ENCODE measurements at regions not wholly inside any gene's neighbourhood (a gene's known extent, or its start where the extent isn't known, plus 50 kb on each side); places are given as distances from the start of the nearest gene placed in this dataset.
A peak's percentile ranks its signal among the peaks of the same experiment; 100 is the strongest.

DNA sequence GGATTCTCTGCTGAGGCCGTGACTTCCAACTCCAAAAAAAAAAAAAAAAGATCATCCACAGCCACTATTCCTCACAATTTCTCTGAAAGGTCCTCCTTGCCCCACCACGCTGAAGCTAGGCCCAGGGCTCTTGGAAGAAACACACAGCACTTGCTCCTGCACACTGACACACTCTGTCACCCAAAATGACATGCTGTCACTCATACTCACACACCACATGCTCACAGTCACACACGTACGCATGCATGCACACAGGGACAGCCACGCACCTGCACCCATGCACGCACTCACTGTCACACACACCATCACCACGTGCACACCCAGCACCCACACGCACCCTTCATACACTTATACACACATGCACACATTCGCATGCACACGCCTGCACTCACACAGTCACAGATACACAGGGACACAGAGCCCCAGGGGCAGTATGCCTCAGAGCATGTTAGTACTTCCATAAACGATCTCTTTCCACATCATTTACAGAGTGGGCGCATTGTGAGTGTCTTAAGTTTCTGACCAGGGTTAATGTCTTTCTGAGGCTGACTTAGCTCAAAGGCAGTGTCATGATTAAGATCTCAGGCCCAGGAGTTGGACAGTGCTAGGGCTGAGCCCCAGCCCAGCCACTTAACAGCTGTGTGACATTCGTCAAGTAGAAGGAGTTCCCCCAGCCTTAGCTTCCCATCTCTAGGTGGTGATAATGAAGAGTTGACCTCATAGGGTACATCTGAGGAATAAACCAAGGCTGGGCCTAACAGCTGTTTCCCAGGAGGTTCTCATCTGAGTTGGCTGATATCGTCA is 93.4 kb downstream of the GLI2 start:
- no peak for DNase-seq

GRCh38 chr2:120829633-120830025 is 94.0 kb downstream of the GLI2 start:
- DNase-seq: no peak

DNA sequence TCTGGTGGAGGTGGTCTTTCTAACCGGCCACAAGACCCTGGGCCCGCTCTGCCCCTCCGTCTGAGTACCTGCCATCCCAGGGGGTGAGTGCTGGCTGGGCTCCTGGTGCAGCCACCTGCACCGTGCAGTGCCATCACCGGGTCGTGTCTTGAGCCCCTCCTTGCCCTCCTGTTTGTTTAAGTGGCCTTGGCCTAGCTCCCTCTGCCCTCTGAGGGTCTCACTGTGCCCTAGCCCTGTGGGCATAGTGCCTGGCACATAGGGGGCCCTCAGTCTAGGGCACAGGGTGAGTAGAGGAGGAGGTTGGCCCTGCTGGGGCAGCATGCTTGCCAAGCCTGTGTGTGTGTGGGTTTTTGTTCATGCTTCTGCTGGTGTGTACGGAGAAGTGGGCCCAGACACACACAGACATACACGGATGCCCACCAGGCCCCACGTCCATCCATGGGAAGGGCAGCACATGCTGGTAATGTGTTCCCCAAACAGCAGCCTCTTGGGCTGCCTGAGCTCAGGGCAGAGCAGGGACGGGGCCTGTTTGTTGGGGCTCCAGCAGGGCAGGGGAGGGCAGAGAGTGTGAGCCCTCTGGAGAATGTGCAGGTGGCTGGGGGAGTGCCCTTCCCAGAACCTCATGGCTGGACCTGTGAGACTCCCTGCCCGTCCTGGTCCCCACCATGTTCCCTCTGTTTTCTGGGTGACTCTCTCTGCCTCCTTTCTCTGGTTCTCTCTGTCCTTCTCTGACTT is 94.6 kb downstream of the GLI2 start:
- no peak for DNase-seq

DNA sequence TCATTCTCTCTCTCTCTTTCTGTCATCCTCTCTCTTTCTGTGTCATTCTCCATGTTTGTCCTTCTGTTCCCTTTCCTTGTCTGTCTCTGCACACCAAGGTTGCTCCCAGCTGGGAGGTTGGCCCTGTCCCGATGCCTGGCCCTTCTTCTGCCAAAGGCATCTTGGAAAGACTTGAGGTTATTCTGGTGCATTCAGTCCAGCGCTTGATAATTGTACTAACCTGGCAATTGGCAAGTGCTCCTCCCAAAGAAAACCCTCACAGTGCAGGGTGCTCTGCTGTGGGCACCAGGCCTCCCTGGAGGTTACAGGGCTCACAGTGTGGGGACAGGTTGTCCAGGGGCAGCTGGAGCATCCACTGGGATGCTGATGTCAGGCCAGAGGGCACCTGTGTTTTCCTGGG is 95.4 kb downstream of the GLI2 start:
- DNase-seq: no peak

DNA sequence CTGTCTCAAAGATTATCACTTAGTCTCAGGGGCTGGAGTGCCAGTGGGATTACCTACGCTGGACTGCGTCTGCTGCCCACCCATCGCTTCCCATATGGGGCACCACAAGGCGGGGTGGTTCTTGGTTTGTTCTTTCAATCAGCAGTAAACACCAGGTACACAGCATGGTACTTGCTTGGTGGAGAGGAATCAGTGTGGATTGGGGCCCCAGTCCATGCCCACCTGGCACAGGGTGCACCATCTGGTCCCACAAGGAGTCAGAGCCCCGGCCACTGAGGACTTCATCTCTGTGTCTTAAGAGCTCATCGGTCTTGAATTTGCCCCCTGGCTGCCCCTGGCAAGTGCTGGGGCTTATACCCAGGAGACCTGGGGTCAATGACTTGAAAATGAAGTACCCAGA is 96.2 kb downstream of the GLI2 start:
- no peak for DNase-seq

GRCh38 chr2:120832296-120833070 is 96.8 kb downstream of the GLI2 start:
- DNase-seq: no peak

DNA sequence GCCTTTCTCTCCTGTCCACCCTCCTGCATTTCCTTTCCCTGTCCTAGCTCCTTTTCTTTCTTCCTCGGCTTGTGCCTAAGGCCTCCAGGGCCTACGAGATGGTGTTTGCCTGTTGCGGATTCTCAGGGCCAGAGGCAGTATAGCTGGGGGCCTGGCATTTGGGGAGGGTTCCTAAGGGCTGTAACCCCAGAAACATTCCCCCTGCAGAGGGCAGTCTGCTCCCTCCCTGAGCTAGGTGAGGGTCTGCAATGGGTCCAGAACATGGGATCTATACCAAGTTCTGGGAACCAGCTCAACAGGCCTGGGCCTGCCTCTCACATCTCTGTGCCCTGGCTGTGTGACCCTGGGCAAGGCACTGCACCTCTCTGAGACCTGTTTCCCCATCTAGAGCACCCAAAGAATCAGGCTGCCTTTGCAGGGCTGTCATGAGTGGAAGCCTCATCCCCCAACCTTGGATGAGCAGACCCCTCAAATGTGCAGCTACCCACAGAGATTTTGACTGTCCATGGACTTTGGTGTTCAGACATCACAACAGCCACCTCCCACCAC is 97.5 kb downstream of the GLI2 start:
- no peak for DNase-seq

DNA sequence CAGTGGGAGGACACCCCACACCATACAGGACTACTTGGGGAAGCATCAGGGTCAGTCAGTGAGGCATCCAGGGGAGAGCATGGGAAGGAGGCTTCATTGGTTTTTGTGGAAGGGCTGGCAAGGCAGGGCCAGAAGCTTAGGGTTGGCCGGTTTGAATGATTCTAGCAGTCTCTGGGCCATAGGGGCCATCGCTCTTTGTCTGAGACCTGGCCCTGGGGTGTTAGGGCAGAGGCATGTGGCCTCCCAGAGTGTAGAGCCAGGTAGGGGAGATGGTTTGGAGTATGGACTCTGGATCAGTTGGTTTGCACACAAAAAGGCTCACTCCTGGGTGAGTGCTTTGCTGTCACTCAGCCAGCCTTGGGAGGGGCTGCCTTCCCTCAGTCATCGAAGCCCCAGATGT is 98.5 kb downstream of the GLI2 start:
- DNase-seq: no peak

DNA sequence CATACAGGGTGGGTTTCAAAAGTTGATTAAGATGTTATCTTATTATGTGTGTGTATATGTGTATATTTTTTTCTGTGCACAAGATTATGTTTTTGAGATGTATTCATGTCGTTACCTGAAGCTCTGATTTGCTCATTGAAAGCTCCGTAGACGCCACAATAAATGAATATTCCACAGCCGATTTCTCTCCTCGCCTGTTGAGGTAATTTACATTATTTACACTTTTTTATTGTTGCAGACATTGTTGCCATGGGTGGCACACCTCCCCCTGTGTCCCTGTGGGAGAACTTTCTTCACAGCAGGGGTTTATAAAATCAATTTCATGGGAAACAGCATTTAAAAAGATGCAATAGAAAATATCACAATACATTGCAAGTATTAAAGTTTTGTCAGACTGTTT is 100.6 kb downstream of the GLI2 start:
- DNase-seq: no peak

GRCh38 chr2:120840795-120841487 is 105.3 kb downstream of the GLI2 start:
- DNase-seq: no peak

- no peak for DNase-seq
Measured at GRCh38 chr2:120842456-120843439, 107.1 kb downstream of the GLI2 start.

DNA sequence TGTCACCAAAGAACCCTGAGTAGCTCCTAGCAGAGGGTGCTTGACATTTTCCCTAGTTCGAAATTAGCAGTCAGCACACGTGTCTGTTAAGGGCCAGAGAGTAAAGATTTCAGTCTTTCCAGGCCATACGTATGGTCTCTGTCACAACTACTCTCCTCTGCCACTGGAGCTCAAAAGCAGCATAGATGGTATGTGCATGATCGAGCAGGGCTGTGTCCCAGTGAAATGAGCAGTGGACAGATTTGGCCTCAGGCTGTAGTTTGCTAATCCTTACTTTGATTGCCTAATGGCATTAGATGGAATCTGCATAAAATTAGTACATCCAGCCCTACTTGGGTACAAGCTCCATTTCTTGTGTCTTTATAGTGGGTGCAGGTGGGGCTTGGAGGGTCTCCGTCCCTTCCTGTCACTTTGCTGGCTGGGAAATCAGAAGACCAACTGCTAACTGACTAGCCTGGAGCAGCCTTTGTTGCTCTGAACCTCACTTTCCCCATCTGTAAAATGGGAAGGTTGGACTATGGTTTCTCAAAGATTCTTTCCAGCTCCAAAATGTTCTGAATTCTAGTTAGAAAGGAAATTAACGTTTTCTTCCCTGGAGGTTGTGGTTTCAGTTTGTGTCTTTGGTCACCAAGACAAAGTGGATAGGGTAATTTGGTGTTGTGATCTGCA is 108.5 kb downstream of the GLI2 start:
- peak; percentile 58 to 65 for DNase-seq

DNA sequence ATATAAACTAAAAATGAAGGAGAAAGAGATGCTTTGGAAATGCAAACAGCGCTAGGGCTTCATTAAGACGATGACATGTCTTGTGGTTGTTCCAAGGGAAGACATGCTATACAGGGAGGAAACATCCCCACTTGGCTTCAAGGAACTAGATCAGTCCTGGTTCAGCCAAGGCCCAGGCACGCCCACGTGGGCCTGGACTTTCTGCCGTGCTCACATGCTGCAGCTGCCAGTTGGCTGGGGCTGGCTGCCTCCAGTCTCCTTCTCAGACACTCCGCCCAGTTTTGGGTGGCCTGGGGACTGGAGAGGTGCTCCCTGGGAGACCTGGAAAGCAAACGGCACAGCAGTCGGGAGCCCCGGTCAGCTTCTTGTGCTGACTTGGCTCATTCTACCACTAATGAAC is 109.6 kb downstream of the GLI2 start:
- DNase-seq: peak in 1 of 2 donors; percentile 38

DNA sequence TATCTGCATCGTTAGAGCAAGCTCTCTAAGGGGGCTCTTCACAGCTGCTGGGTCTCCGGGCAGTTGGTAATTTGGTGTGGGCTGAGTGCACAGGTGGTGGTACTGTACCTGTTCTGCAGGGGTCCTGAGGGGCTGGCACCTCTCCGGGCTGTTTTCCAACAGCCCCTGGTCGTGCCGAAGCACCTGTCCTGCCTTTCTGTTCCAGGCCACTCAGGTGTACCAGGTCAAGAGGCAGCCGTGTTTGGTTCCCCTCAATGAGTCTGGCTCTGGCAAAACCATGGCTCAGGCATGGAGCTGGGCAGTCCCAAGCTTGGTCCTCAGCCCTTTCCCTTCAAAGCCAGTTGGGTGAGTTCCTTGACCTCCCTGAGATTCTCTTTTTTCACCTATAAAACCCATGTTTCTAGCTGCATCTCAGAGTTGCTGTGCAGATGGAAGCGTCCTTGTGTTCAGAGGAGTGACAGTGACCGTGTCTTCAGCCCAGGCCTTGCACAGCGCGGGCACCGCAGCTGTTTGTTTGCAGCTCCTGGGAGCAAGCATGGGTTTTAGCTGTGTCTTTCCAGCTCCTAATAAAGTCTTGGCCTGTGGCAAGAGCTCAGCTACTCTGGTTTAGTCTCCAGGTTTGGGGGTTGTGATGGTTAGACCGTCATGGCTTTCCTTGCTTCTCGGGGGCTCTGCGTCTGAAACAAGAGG is 110.9 kb downstream of the GLI2 start:
- DNase-seq: no peak

- peak; percentile 86 to 87 for DNase-seq
Measured at GRCh38 chr2:120847700-120848321, 112.1 kb downstream of the GLI2 start.

DNA sequence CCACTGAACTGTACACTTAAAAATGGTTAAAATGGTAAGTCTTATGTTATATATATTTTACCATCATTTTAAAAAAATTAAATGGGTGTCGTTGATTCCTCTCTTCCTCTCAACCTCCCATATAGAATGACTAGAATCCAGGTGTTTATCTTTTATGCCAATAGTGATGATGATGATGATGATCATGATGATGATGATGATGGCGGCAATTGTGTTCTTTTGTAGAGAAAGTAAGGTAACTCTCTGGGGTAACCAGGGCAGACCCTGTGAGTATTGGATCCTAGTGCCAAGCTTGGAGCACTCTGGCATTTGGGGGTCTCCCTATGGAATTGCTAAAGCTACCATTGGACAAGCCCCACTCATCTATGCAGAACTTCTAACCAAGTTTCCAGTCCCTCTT is 113.6 kb downstream of the GLI2 start:
- DNase-seq: no peak

- DNase-seq: no peak
Measured at GRCh38 chr2:120850551-120850950, 114.9 kb downstream of the GLI2 start.

GRCh38 chr2:120851116-120851773 is 115.6 kb downstream of the GLI2 start:
- DNase-seq: no peak

Data from right lung (tissue), 2 donors.